ENCODE measurements at regions not wholly inside any gene's neighbourhood (a gene's known extent, or its start where the extent isn't known, plus 50 kb on each side); places are given as distances from the start of the nearest gene placed in this dataset.
"Not testable (repeated sequence)": the region's sequence is repeated elsewhere in the genome, so short reads cannot be mapped to it uniquely, and the experiment has no call there.

DNA sequence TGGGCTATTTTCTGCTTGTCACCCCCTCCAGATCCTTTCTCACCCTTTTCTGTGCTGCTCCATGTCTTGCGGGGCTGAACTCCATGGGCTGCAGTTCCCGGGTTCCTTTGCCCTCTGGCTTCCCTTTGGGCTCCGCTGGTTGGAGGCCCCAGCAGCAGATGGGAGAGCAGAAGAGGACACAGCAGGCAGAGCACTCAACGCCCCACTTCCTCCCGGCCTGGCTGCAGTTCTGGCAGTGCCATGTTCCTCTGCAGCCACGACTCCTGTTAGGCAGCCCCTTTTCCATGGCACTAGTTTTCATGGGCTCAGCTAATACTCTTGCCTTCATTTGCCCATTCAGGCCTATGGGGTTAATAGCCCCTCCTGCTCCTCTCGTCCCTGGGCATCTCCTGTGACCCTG is 127.1 kb downstream of the TENT5C start:
- Histone ChIP-seq H3K27ac (ENCODE audit: low read depth, low read length, severe bottlenecking) (no peak overlapping the region), H3K4me1 (ENCODE audit: control insufficient read depth, insufficient read depth, low read length, poor library complexity, severe bottlenecking) (no peaks in the 10 kb centered on the region), H3K36me3 (ENCODE audit: control insufficient read depth, insufficient read depth, low read length) (no peaks in the 10 kb centered on the region), H3K4me3 (ENCODE audit: extremely low read depth, insufficient read depth, low read length, poor library complexity, severe bottlenecking) (no peak overlapping the region), H3K9me3 (ENCODE audit: control insufficient read depth, low read length) (no peaks in the 10 kb centered on the region)
- 90 to 91% methylated on average over 6 to 7 of the region's 7 CpGs for WGBS, 2 experiments (ENCODE audit: insufficient coverage in 2 of 2)

DNA sequence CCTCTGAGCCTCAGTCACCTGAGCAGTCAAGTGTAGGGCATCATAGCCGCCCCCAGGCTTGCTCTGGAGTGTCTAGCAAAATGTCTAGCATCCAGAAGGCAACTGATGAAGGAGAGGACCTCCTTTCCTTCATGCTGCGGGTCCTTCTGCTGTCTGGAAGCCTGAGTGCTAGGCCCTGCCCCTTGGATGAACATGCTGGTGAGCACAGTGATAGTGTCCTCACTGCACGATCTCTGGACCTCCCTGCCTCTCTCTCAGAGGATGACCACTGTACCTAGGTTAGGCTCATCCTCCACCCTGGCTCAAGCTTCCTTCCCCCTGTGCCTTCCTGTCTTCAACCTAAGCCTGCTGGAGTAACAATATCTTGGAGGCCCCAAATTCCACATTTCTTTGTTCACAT is 128.6 kb downstream of the TENT5C start:
- H3K36me3 ChIP-seq (ENCODE audit: control insufficient read depth, insufficient read depth, low read length), result no peaks in the 10 kb centered on the region
- no peak overlapping the region for H3K27ac ChIP-seq (ENCODE audit: low read depth, low read length, severe bottlenecking)
- H3K4me3 ChIP-seq (ENCODE audit: extremely low read depth, insufficient read depth, low read length, poor library complexity, severe bottlenecking), result no peak overlapping the region
- H3K9me3 ChIP-seq (ENCODE audit: control insufficient read depth, low read length), result no peaks in the 10 kb centered on the region
- 82 to 91% methylated on average over 2 to 3 of the region's 3 CpGs for WGBS, 2 experiments (ENCODE audit: insufficient coverage in 2 of 2)
- no peaks in the 10 kb centered on the region for H3K4me1 ChIP-seq (ENCODE audit: control insufficient read depth, insufficient read depth, low read length, poor library complexity, severe bottlenecking)

DNA sequence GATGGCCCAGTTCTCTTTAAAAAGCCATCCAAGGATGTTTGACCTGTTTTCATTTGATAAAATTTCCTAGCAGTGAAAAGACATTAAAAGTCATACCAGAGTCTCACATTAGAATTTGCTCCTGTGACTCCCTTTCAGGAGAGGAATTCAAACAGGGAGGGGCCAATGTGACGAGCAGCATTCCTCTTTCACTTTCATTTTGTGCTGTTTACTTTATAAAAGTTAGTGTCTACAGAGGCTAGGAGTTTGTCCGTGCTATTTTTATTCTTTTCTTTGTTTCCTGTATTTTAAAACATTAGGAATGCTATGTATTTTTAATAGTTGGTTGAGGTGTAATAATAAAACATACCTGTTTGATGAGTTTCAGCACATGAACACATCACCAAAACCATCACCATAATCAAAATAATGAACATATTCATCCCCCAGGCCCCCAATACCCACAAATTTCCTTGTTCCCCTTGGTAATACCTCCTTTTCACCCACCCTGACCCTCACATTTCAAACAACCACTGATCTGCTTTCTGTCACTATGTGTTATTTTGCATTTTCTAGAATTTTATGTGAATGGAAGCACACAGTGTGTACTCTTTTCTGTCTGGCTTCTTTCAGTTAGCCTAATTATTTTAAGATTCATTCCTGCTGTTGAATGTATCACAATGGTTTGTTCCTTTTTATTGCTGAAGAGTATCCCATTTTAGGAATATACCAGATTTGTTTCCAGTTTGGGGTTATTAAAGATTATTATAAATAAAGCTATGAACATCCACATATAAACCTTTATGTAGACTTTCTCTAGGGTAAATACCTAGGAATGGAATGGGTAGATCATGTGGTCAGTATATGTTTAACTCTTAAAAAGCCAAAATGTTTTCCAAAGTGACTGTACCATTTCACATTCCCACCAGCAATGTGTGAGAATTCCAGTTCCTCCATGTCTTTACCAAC is 129.5 kb downstream of the TENT5C start:
- Histone ChIP-seq H3K4me1 (ENCODE audit: control insufficient read depth, insufficient read depth, low read length, poor library complexity, severe bottlenecking) (no peaks in the 10 kb centered on the region), H3K4me3 (ENCODE audit: extremely low read depth, insufficient read depth, low read length, poor library complexity, severe bottlenecking) (no peak overlapping the region), H3K36me3 (ENCODE audit: control insufficient read depth, insufficient read depth, low read length) (no peaks in the 10 kb centered on the region), H3K9me3 (ENCODE audit: control insufficient read depth, low read length) (no peaks in the 10 kb centered on the region), H3K27ac (ENCODE audit: low read depth, low read length, severe bottlenecking) (no peak overlapping the region)
- WGBS, 2 experiments (ENCODE audit: insufficient coverage in 2 of 2), result no CpG with 5 or more reads among the region's 2 CpGs

DNA sequence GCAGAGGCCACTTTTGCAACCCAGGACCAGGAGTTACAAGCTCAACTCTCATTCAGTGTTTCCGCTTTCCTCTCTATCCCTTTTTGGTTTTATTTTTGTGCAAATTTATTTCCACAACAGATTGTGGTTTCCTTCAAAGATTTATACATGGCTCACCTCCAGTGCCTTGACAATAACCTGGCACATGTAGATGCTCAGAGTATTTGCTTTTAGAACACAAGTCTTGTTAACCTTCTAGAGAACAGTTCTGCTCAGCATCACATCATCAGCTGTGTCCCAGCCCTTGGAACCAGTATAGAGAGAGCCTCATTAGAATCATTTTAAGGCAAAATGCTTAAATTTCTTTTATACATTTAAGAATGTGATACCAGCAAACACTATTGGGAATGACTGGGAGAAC is 133.7 kb downstream of the TENT5C start:
- H3K27ac ChIP-seq (ENCODE audit: low read depth, low read length, severe bottlenecking), result no peak overlapping the region
- H3K36me3 ChIP-seq (ENCODE audit: control insufficient read depth, insufficient read depth, low read length), result no peaks in the 10 kb centered on the region
- H3K9me3 ChIP-seq (ENCODE audit: control insufficient read depth, low read length), result no peaks in the 10 kb centered on the region
- no peak overlapping the region for H3K4me3 ChIP-seq (ENCODE audit: extremely low read depth, insufficient read depth, low read length, poor library complexity, severe bottlenecking)
- H3K4me1 ChIP-seq (ENCODE audit: control insufficient read depth, insufficient read depth, low read length, poor library complexity, severe bottlenecking), result no peaks in the 10 kb centered on the region
- whole genome bisulfite sequencing, 2 experiments (ENCODE audit: insufficient coverage in 2 of 2), result 80 to 100% methylated on average over 1 of the region's 1 CpG

DNA sequence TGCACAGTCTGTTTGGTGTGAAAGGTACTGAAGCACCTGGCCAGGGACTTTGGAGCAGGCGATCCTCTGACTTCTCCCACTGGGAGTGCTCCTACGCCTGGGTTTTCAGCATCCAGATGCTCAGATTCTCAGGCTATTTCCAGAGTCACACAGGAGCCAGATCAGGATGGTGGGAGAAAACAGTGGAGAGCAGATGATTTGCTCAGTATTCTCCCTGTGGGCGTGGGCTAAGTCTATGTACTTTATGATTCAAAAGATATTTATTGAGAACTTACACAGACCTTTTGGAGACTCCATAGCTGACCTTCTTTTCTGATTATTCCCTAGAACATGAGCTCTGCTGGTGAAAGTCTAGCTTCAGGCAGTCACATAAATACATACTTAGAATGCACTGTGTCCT is 134.6 kb downstream of the TENT5C start:
- no peaks in the 10 kb centered on the region for H3K9me3 ChIP-seq (ENCODE audit: control insufficient read depth, low read length)

DNA sequence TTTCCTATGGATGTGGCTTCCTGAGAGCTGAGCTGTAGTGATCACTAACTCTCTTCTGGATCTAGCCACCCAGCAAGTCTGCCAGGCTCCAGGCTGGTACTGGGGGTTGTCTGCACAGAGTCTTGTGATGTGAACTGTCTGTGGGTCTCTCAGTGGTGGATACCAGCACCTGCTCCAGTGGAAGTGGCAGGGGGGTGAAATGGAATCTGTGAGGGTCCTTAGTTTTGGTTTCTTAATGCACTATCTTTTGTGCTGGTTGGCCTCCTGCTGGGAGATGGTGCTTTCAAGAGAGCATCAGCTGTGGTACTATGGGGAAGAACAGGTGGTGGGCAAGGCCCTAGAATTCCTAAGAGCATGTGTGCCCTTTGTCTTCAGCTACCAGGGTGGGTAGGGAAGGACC is 140.7 kb downstream of the TENT5C start:
- H3K36me3 ChIP-seq (ENCODE audit: control insufficient read depth, insufficient read depth, low read length); H3K9me3 ChIP-seq (ENCODE audit: control insufficient read depth, low read length); H3K27ac ChIP-seq (ENCODE audit: low read depth, low read length, severe bottlenecking); H3K4me3 ChIP-seq (ENCODE audit: extremely low read depth, insufficient read depth, low read length, poor library complexity, severe bottlenecking); H3K4me1 ChIP-seq (ENCODE audit: control insufficient read depth, insufficient read depth, low read length, poor library complexity, severe bottlenecking): not testable (repeated sequence)

More for the DNA sequence above, 134.6 kb downstream of the TENT5C start:
- Histone ChIP-seq H3K4me1 (ENCODE audit: control insufficient read depth, insufficient read depth, low read length, poor library complexity, severe bottlenecking) (no peaks in the 10 kb centered on the region), H3K36me3 (ENCODE audit: control insufficient read depth, insufficient read depth, low read length) (no peaks in the 10 kb centered on the region), H3K27ac (ENCODE audit: low read depth, low read length, severe bottlenecking) (no peak overlapping the region), H3K4me3 (ENCODE audit: extremely low read depth, insufficient read depth, low read length, poor library complexity, severe bottlenecking) (no peak overlapping the region)
- 76 to 82% methylated on average over 2 of the region's 3 CpGs for WGBS, 2 experiments (ENCODE audit: insufficient coverage in 2 of 2)

DNA sequence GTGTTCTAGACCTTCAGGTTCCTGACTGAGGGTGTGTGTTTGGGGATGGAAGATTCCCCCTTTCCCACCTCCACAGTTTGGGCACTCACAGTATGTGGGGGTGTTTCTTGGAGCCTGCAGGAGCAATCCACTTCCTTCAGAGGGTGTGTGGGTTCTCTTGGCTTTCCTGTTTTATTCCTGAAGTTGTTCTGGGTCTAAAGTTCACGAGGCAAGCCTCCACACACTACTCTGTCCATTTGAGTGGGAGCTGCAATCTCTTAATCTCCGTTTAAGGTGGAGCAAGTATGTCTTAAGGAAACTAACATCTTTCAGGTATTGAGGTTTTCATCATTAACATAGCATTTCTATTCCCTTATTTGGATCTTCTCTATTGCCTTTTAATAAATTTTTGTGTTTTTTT is 141.8 kb downstream of the TENT5C start:
- no peaks in the 10 kb centered on the region for H3K9me3 ChIP-seq (ENCODE audit: control insufficient read depth, low read length)
- no CpG with 5 or more reads among the region's 2 CpGs for WGBS, 2 experiments (ENCODE audit: insufficient coverage in 2 of 2)
- no peaks in the 10 kb centered on the region for H3K36me3 ChIP-seq (ENCODE audit: control insufficient read depth, insufficient read depth, low read length)
- H3K4me1 ChIP-seq (ENCODE audit: control insufficient read depth, insufficient read depth, low read length, poor library complexity, severe bottlenecking), result no peaks in the 10 kb centered on the region
- no peak overlapping the region for H3K27ac ChIP-seq (ENCODE audit: low read depth, low read length, severe bottlenecking)
- no peak overlapping the region for H3K4me3 ChIP-seq (ENCODE audit: extremely low read depth, insufficient read depth, low read length, poor library complexity, severe bottlenecking)

DNA sequence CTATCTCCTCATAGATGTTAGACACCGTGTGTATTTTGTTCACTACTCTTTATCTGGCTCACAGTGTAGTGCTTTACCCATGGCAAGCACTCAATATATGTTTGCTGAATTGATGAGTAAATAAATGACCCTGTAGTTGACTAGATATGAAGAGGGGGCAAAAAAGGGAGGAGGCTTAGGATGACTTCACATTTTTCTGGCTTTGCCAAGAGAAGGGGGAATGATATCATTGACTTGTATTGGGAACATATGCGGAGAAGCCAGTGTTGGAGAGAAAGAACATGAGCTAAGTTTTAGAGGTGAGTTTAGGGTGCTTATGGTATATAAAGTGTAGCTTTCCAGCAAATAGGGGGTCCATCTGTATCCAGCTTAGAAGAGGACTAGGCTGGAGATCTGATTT is 145.5 kb downstream of the TENT5C start:
- no peaks in the 10 kb centered on the region for H3K4me1 ChIP-seq (ENCODE audit: control insufficient read depth, insufficient read depth, low read length, poor library complexity, severe bottlenecking)
- no peaks in the 10 kb centered on the region for H3K9me3 ChIP-seq (ENCODE audit: control insufficient read depth, low read length)
- WGBS, 2 experiments (ENCODE audit: insufficient coverage in 2 of 2), result 100% methylated on average over 1 to 2 of the region's 2 CpGs
- H3K27ac ChIP-seq (ENCODE audit: low read depth, low read length, severe bottlenecking), result no peak overlapping the region
- H3K36me3 ChIP-seq (ENCODE audit: control insufficient read depth, insufficient read depth, low read length), result no peaks in the 10 kb centered on the region
- H3K4me3 ChIP-seq (ENCODE audit: extremely low read depth, insufficient read depth, low read length, poor library complexity, severe bottlenecking), result no peak overlapping the region

DNA sequence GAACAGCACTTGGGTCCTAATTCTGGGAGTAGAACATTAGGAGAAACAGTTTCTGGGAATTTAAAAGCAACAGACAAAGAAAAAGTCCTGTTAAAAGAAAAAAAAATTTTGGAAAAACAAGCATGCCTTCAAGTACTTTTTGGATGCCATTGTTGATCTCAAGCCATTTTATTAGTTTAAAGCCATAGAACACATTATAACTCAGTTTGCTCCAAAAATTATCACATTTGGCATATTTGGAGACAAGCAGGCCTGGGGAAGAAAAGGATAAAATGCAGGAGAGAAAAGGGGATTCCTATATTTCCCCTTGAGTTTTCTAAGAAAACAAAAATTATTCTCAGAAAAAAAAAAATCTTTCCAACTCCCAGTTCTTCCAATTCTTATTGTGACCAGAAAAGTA is 146.8 kb downstream of the TENT5C start:
- Histone ChIP-seq H3K4me1 (ENCODE audit: control insufficient read depth, insufficient read depth, low read length, poor library complexity, severe bottlenecking) (no peaks in the 10 kb centered on the region), H3K36me3 (ENCODE audit: control insufficient read depth, insufficient read depth, low read length) (no peaks in the 10 kb centered on the region), H3K4me3 (ENCODE audit: extremely low read depth, insufficient read depth, low read length, poor library complexity, severe bottlenecking) (no peak overlapping the region), H3K27ac (ENCODE audit: low read depth, low read length, severe bottlenecking) (no peak overlapping the region), H3K9me3 (ENCODE audit: control insufficient read depth, low read length) (no peaks in the 10 kb centered on the region)

DNA sequence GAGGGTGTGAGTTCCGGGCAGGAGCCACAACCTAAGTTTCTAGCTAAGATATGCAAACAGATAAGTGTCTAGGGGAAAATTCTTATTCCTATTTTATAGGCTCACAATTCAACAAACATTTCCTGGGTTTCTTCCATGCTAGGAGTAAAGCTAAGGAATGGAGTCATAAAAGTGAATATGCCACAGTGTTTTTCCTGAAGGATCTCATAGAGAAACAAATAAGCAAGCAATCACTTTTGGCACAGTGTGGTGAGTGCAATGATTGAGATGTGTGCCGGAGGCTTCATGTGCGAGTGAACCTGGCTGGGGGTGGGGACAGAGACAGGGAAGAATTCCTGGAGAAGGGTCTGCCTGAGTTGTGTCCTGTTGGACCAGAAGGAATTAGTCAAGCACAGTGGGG is 147.4 kb downstream of the TENT5C start:
- WGBS, 2 experiments (ENCODE audit: insufficient coverage in 2 of 2), result 75 to 85% methylated on average over 1 of the region's 3 CpGs
- no peaks in the 10 kb centered on the region for H3K9me3 ChIP-seq (ENCODE audit: control insufficient read depth, low read length)
- no peaks in the 10 kb centered on the region for H3K4me1 ChIP-seq (ENCODE audit: control insufficient read depth, insufficient read depth, low read length, poor library complexity, severe bottlenecking)
- H3K27ac ChIP-seq (ENCODE audit: low read depth, low read length, severe bottlenecking), result no peak overlapping the region
- H3K4me3 ChIP-seq (ENCODE audit: extremely low read depth, insufficient read depth, low read length, poor library complexity, severe bottlenecking), result no peak overlapping the region
- no peaks in the 10 kb centered on the region for H3K36me3 ChIP-seq (ENCODE audit: control insufficient read depth, insufficient read depth, low read length)

DNA sequence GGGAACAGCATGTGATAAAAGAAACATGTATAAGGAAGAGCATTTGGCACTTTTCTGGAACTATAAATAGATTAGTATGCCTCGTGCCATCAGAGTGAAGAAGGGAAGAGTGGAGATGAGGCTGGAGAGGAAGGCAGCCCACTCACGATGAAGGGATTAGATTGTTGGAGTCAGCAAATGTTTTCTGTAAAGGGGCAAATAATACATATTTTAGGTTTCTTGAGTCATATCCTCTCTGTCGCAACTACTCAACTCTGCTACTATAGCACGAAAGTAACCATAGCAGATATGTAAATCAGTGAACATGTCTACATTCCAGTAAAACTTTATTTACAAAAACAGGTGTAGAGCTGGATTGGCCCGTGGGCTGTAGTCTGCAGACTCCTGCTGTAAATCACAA is 147.8 kb downstream of the TENT5C start:
- H3K36me3 ChIP-seq (ENCODE audit: control insufficient read depth, insufficient read depth, low read length), result no peaks in the 10 kb centered on the region
- H3K4me1 ChIP-seq (ENCODE audit: control insufficient read depth, insufficient read depth, low read length, poor library complexity, severe bottlenecking), result no peaks in the 10 kb centered on the region
- no peak overlapping the region for H3K4me3 ChIP-seq (ENCODE audit: extremely low read depth, insufficient read depth, low read length, poor library complexity, severe bottlenecking)
- 65 to 91% methylated on average over 2 to 3 of the region's 5 CpGs for WGBS, 2 experiments (ENCODE audit: insufficient coverage in 2 of 2)
- no peak overlapping the region for H3K27ac ChIP-seq (ENCODE audit: low read depth, low read length, severe bottlenecking)
- H3K9me3 ChIP-seq (ENCODE audit: control insufficient read depth, low read length), result no peaks in the 10 kb centered on the region
